K562 (cell line): ENCODE measurements at regions not wholly inside any gene's neighbourhood (a gene's known extent, or its start where the extent isn't known, plus 50 kb on each side); places are given as distances from the start of the nearest gene placed in this dataset.

Experiments used
- BHLHE40 ChIP-seq: IDR thresholded peaks from 2 replicates; pipeline ENCODE4 v1.6.1; 2011; ENCODE audit warnings: low read length, improper control_type of control experiment
- CBX8 ChIP-seq: fragments of 200-600 bp; sonication (generic); IDR thresholded peaks from 2 replicates; pipeline ENCODE4 v1.6.1; 2012; ENCODE audit warnings: borderline replicate concordance, mixed run types, low read depth, mild to moderate bottlenecking, moderate library complexity, mixed read lengths, low read length, control low read depth, inconsistent platforms; ENCODE audit not compliant: poor library complexity, severe bottlenecking; ENCODE audit errors: extremely low read depth
- CHD2 ChIP-seq: IDR thresholded peaks from 2 replicates; pipeline ENCODE4 v1.6.1; 2011; ENCODE audit warnings: low read depth, low read length
- CTCF ChIP-seq, 3 experiments: IDR thresholded peaks in 2 of 3; conservative IDR thresholded peaks in 1 of 3; 2 replicates each; pipeline ENCODE4 v1.5.1; 2011 to 2012; ENCODE audit warnings: low read length in 3 of 3, mild to moderate bottlenecking in 3 of 3, control low read depth in 2 of 3, improper control_type of control experiment in 1 of 3, inconsistent platforms in 1 of 3, low read depth in 1 of 3, mixed read lengths in 1 of 3, moderate library complexity in 1 of 3; ENCODE audit not compliant: insufficient read depth in 2 of 3
- EZH2 ChIP-seq: IDR thresholded peaks from 2 replicates; pipeline ENCODE4 v1.6.1; 2012; ENCODE audit warnings: low read depth, mild to moderate bottlenecking, inconsistent platforms, low read length, borderline replicate concordance
- NCOR1 ChIP-seq: fragments of 450-650 bp; IDR thresholded peaks from 2 replicates; pipeline ENCODE4 v1.6.1; 2016; ENCODE audit warnings: mild to moderate bottlenecking, moderate library complexity
- PRPF4 ChIP-seq: fragments of 200-400 bp; formaldehyde crosslinking; IDR thresholded peaks from one replicate; pipeline ENCODE4 v1.6.1; 2017; ENCODE audit warnings: low read length, low read depth, mild to moderate bottlenecking; ENCODE audit not compliant: insufficient read depth, poor library complexity, severe bottlenecking
- TARDBP ChIP-seq: fragments of 450-650 bp; IDR thresholded peaks from 2 replicates; pipeline ENCODE4 v1.6.1; 2016
- TBL1XR1 ChIP-seq, 2 experiments: IDR thresholded peaks; 2 replicates each; pipeline ENCODE4 v1.6.1; 2012; ENCODE audit warnings: improper control_type of control experiment in 2 of 2, low read length in 2 of 2, mild to moderate bottlenecking in 1 of 2
- TCF7 ChIP-seq: sonication (generic); IDR thresholded peaks from 2 replicates; pipeline ENCODE4 v1.6.1; 2016; ENCODE audit warnings: antibody characterized with exemption, borderline replicate concordance
- TEAD4 ChIP-seq, 2 experiments: sonication (generic) in 1 of 2; formaldehyde crosslinking in 1 of 2; IDR thresholded peaks; 2 replicates each; pipeline versions ENCODE4 v1.6.1 to v1.8.0; 2012 to 2022; ENCODE audit warnings: borderline replicate concordance in 1 of 2, inconsistent platforms in 1 of 2, low read length in 1 of 2, mild to moderate bottlenecking in 1 of 2, missing genetic modification reagents in 1 of 2
- ZKSCAN3 ChIP-seq: fragments of 250-450 bp; sonication (Bioruptor Pico); IDR thresholded peaks from 2 replicates; pipeline ENCODE4 v1.4.0; 2020
- TF ChIP-seq, protein P1 (sequence below), 2 experiments: fragments of 250-450 bp in 1 of 2; fragments of 450-650 bp in 1 of 2; sonication (Bioruptor Pico) in 1 of 2; IDR thresholded peaks; 2 replicates each; pipeline versions ENCODE4 v1.6.1 to v1.8.0; 2016 to 2021; ENCODE audit warnings: mild to moderate bottlenecking in 2 of 2, moderate library complexity in 2 of 2, missing compliant biosample characterization in 1 of 2, missing genetic modification characterization in 1 of 2

GRCh38 chr22:47307822-47308221 is 545.4 kb downstream of the TBC1D22A start:
- TF ChIP-seq CTCF (IDR thresholded peaks at IDR 0.05 in 2 of 3, conservative IDR thresholded peaks at IDR 0.05 in 1 of 3; ENCODE audit: insufficient read depth in 2 of 3, low read depth in 1 of 3, low read length in 3 of 3), result no peak
- TF ChIP-seq PRPF4, result no peak
- TF ChIP-seq BHLHE40, result no peak
- TF ChIP-seq TBL1XR1 (IDR thresholded peaks at IDR 0.05; ENCODE audit: low read length in 2 of 2), result no peak
- no peak for TF ChIP-seq NCOR1
- TF ChIP-seq CHD2, result no peak
- TF ChIP-seq TEAD4 (IDR thresholded peaks at IDR 0.05; ENCODE audit: low read length), result no peak
- no peak for TF ChIP-seq TEAD4 (CRISPR knock-in tag; IDR thresholded peaks at IDR 0.05; ENCODE audit: borderline replicate concordance)
- TF ChIP-seq EZH2, result no peak
- TF ChIP-seq, protein P1, sequence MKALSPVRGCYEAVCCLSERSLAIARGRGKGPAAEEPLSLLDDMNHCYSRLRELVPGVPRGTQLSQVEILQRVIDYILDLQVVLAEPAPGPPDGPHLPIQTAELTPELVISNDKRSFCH (CRISPR knock-in tag; IDR thresholded peaks at IDR 0.05), result no peak
- TF ChIP-seq, protein P1 (tag; IDR thresholded peaks at IDR 0.05), result no peak
- no peak for TF ChIP-seq TARDBP
- no peak for TF ChIP-seq ZKSCAN3
- TF ChIP-seq TCF7, result no peak
- no peak for TF ChIP-seq CBX8
